ENCODE measurements at regions not wholly inside any gene's neighbourhood (a gene's known extent, or its start where the extent isn't known, plus 50 kb on each side); places are given as distances from the start of the nearest gene placed in this dataset.

- TF ChIP-seq POU2F2 (IDR thresholded peaks at IDR 0.05; ENCODE audit: low read depth, low read length) (no peak), POLR2AphosphoS5 (IDR thresholded peaks at IDR 0.05; ENCODE audit: low read depth, low read length) (no peak), POLR2A (IDR thresholded peaks at IDR 0.05; ENCODE audit: low read depth, low read length) (no peak), SPI1 (IDR thresholded peaks at IDR 0.05; ENCODE audit: low read depth, low read length) (no peak), TAF1 (IDR thresholded peaks at IDR 0.05; ENCODE audit: low read depth, low read length) (no peak)
These were observed 544.1 kb downstream of the XPNPEP1 start for GRCh38 chr10:109379186-109379585.
